Activated CD4-positive, alpha-beta T cell treated with anti-CD3 and anti-CD28 coated beads, Interleukin-2, amount 50 U/mL, for 24 hours (primary cell): ENCODE measurements at regions not wholly inside any gene's neighbourhood (a gene's known extent, or its start where the extent isn't known, plus 50 kb on each side); places are given as distances from the start of the nearest gene placed in this dataset.

Experiments used
- DNase-seq, 2 donors: peaks; one replicate each; pipeline ENCODE4 v3.0.0-alpha.2; 2020; ENCODE audit warnings: low read depth in 1 of 2, low spot score in 1 of 2

- no peak for DNase-seq
Observed at GRCh38 chr2:41446266-41446665, 601.6 kb upstream of the PKDCC start.

GRCh38 chr2:41448221-41448620, 599.6 kb upstream of the PKDCC start:
- no peak for DNase-seq

DNA sequence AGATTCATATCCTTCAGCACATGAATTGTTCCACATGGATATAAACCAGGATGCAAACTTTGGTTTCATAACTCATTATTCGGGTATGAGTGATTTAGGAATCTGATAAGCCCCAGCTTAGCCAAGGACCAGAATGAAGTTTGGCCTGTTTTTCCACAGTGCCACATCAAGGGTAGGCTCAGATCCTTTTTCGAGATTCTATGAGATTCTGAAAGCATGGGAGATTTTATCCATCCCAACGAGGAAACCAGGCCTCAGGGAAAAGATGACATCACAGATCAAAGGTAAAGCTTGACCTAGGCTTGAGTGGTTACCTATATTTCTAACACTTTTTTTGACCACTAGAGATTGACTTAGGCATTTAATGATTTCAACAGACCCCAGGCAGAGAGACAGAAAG, 590.8 kb upstream of the PKDCC start:
- no peak for DNase-seq

- no peak for DNase-seq
Observed at GRCh38 chr2:41460661-41461060, 587.2 kb upstream of the PKDCC start.

DNA sequence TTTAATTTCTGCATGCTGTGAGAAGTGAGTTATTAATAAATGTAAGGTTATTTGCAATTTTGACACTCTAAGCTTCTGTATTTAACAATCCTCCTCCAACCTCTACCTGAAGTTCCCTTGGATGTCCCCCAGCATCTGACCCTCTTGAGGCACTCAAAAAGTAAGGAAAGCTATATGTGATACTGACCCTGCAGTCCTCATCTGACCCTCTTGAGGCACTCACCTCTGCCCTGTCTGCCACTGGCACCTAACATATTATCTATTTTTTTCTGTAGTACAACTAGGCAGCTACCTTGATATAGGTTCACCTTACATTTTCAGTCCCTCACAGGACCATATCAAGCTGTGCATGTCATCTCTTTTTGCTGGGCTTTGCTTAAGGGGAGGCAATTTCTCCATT, 583.4 kb upstream of the PKDCC start:
- DNase-seq = no peak

GRCh38 chr2:41475959-41476358, 571.9 kb upstream of the PKDCC start:
- DNase-seq = no peak

- no peak for DNase-seq
Observed at GRCh38 chr2:41482659-41483058, 565.2 kb upstream of the PKDCC start.

- DNase-seq = no peak
Observed at GRCh38 chr2:41483226-41483625, 564.6 kb upstream of the PKDCC start.

DNA sequence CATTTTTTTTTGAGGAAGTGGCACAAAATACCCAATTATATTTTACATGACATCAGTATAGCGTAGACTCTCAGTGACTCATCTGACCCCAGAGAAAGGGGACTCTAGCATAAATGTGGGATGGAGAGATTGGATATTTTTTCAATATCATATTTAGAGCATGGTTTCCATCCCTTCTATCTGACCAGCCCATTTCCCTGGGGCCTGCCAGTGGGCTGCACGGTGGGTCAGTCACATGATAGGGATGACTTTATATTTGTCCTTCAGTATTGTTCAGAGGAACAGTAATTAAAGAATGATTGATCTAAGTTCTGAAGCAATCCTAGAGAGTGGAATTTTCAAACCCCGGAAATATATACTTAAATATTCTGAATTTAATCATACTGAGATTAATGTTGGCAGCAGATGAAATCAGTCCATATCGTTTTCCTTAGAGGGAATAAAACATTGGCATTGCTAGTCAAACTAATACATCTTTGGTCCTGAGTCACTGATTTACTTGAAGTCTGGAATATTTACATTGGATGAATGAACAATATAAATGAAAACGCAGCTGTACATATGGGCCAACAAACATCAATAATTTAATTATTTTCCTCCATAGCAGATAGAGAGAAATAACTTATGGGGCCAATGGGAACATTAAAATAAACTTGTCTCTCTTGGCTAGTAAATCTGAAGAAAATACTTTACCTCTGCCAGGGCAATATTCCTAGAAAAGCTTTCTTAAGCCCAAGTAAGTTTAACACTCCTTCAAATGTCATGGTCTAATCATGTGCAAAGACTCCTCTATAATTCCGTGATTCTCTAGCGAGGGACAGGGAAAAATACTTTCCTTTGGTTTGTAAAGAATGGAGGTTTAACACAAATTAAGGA, 563.6 kb upstream of the PKDCC start:
- DNase-seq = no peak

- no peak for DNase-seq
Observed at GRCh38 chr2:41484858-41485234, 563.0 kb upstream of the PKDCC start.

DNA sequence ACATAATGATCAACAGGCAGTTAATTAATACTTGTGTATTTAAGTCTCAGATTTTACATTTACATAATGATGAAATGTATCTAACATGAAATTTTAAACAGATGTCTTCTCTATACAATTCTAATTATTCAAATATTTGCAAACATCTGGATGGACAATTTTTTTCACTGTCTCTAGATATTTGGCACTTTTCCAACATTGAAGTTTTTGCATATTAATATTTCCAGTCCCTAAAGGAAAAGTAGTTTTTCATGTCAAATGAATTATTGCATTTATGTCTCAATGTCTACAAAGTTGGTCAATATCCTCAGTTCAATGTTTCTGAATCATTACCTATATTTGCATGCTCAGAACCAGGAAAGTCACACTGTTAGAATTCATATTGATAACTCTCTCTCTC, 560.9 kb upstream of the PKDCC start:
- DNase-seq = no peak

DNA sequence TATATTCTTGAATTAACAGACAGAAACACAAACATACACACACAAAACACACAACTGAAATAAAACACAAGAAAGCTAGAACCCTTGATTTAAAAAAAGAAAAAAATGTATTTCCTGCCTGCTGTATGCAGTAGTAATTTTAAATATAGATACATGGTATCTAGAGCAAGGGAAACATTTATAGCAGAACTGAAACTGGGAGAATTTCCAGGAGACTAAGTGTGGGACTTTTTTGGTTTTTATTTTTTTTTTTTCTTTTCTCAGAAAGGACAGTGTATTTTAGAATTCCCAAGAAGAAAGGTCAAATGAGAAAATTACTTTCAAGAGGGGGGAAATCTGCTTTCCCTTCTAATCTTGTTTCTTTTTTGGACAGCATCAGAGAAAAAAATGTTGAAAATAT, 558.9 kb upstream of the PKDCC start:
- DNase-seq = no peak

DNA sequence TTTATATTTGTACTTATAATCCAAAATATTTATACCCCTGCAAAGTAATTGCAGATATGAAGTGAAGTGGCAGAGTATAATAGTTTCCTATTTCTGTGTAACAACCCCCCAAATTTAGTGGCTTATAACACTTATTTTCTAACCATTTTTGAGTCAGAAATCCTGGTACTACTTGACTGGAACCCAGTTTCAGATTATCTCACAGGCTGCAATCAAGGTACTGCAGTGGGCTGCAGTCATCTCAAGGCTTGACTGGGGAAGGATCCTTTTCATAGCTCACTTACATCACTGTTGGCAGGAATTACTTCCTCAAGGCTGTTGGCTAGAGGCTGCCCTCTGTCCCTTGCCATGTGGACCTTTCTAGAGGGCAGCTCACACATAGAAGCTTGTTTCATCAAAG, 558.2 kb upstream of the PKDCC start:
- DNase-seq = no peak

- no peak for DNase-seq
Observed at GRCh38 chr2:41495050-41495449, 552.8 kb upstream of the PKDCC start.

GRCh38 chr2:41496908-41497307, 550.9 kb upstream of the PKDCC start:
- no peak for DNase-seq

- DNase-seq = no peak
Observed at GRCh38 chr2:41498781-41499180, 549.0 kb upstream of the PKDCC start.

- DNase-seq = no peak
Observed at GRCh38 chr2:41500895-41501294, 546.9 kb upstream of the PKDCC start.

- DNase-seq = no peak
Observed at GRCh38 chr2:41502752-41503151, 545.1 kb upstream of the PKDCC start.

DNA sequence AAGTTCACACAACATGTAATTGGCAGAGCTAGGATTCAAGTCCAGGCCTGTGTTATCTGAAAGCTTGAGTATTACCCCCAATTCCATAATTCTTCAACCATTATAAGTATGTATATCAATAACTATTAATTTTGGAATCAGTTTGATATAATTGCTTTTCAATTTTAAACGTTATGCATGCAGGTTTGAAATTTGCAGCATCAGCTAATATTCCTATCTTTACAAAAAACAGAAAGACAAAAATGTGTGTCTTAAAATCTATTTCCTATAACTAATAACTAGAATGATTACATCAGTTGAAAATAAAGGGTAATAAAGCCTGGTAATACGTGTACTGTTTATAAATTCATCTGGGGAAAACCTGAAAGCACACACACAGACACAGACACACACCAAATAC, 543.3 kb upstream of the PKDCC start:
- no peak for DNase-seq

DNA sequence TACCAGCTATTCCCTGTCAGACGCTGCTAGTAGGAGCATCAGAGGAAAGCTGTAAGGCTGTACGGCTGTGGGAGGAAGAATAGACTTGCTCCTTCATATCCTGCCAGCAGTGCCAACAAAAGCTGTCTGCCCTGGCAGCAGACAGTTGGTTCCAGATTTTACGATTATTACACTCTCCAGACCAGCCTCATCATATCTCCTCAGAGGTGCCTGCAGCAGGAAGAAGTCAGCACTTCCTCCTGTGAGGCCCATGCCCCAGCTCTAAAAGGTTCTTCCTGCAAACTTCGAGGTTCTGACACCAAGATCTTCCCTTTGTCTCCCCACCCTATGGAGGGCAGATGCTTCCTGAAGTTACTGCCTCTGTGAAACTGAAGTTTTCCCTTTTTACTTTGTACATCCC, 537.7 kb upstream of the PKDCC start:
- DNase-seq = no peak

DNA sequence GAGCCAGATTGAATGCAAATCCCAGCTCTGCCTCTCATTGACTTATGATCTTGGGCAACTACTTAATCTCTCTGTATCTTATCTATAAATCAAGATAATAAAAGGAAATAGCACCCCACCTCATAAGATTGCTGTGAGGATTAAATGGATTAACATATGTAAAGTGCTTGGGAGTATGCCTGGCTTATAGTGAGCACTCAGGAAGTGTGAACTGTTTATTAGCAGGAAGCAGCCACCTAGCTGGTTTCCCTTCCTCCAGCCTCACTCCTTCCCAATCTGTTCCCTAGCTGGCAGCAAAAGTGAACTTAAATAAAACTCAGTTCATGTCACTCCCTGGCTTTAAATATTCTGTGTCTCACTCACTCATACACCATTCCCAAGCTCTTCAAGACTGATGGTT, 526.6 kb upstream of the PKDCC start:
- no peak for DNase-seq

DNA sequence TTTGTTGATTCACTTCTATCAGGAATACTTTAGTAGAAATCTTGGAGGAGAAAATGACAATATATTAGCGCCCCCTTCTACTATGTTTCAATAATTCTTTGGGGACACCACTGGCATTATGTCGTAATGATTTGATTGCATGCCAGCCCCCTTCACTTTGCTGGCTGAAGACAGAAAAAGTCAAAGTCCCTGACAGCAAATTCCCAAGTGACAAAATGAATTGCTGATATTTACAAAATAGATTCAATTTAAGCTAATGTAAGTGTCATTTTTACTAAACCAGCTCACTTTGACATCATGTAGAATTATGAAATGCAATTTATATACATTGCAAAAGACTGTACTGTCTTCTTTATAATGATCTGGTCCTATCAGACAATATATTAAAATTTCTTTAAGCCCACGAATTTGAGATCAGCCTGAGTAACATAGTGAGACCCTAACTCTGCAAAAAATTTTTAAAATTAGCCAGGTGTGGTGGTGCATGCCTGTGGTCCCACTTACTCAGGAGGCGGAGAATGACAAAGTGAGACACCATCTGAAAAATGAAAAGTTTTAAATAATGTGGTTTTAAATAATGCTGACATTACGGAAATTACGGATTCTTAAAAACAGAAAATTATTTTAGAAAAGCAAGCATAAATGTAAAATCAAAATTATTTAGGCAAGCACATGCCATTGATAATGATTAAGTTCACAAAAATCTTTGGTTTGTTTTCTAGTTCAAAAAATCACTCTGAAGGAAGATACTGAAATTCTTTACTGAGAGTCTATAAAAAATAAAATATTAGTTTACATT, 520.1 kb upstream of the PKDCC start:
- no peak for DNase-seq

DNA sequence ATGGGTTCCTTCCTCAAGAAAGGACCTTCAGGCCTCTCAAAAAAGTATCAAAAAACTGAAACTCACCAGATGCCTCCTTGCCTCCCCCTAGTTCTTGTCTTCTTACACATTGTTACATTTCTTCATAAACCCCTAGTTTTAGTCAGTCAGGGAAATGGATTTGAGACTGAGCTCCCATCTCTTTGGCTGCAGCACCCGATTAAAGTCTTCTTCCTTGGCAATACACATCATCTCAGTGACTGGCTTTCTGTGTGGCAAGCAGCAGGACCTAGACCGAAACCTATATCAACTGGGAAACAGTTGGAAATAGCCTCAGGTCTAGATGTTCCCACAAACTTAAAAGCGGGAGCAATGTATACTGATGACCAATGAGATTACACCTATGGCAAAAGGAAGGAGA, 512.2 kb upstream of the PKDCC start:
- no peak for DNase-seq
